Panc1 (cell line): ENCODE measurements at regions not wholly inside any gene's neighbourhood (a gene's known extent, or its start where the extent isn't known, plus 50 kb on each side); places are given as distances from the start of the nearest gene placed in this dataset.

Experiments used
- ATAC-seq: fragments of 200-7000 bp; cut with Tn5 transposase; 2 replicates; pipeline ENCODE4 v1.9.1; 2020; ENCODE audit warnings: mild to moderate bottlenecking, moderate library complexity
- BruUV-seq: library from RNA; stranded (reverse); fragments of 400-500 nt; replicated peaks from 2 replicates; lab custom pipeline; 2021; lab: Mats Ljungman, UMichigan
- CTCF ChIA-PET: fragments of 300-600 bp; sonication (Branson Sonifier 250); formaldehyde crosslinking; loops from one replicate; lab custom pipeline; 2022; ENCODE audit warnings: antibody characterized with exemption; lab: Charles Lee
- POLR2A ChIA-PET: fragments of 300-600 bp; sonication (Branson Sonifier 250); formaldehyde crosslinking; loops from one replicate; lab custom pipeline; 2022; ENCODE audit warnings: antibody characterized with exemption; lab: Charles Lee
- DNase-seq: peaks from one replicate; pipeline ENCODE4 v3.0.0-alpha.2; 2010; ENCODE audit warnings: low read depth, low spot score
- H3K27ac ChIP-seq: 2 replicates; pipeline ENCODE4 v1.5.1; 2011; ENCODE audit warnings: mild to moderate bottlenecking, low read length, inconsistent platforms
- H3K27me3 ChIP-seq: fragments of 200-500 bp; sonication (Bioruptor generic); 2 replicates; pipeline ENCODE4 v1.6.0; 2014; ENCODE audit warnings: low read length, inconsistent platforms; ENCODE audit not compliant: control insufficient read depth, insufficient read depth
- H3K36me3 ChIP-seq: fragments of 200-500 bp; sonication (Bioruptor generic); 2 replicates; pipeline ENCODE4 v1.5.1; 2014; ENCODE audit warnings: inconsistent platforms, mild to moderate bottlenecking, low read length, moderate library complexity; ENCODE audit not compliant: control insufficient read depth, insufficient read depth
- H3K4me1 ChIP-seq: 2 replicates; pipeline ENCODE4 v1.5.1; 2011; ENCODE audit warnings: inconsistent platforms, mild to moderate bottlenecking, low read length, moderate library complexity; ENCODE audit not compliant: control insufficient read depth, insufficient read depth
- H3K4me3 ChIP-seq, 2 experiments: 2 replicates each; pipeline ENCODE4 v1.5.1; 2011 to 2012; ENCODE audit warnings: low read depth in 2 of 2, low read length in 2 of 2, mild to moderate bottlenecking in 2 of 2, inconsistent platforms in 1 of 2, moderate library complexity in 1 of 2
- H3K9me3 ChIP-seq: fragments of 200-500 bp; sonication (Bioruptor generic); 2 replicates; pipeline ENCODE4 v1.5.1; 2014; ENCODE audit warnings: low read depth, mild to moderate bottlenecking, inconsistent platforms, low read length, moderate library complexity; ENCODE audit not compliant: control insufficient read depth, insufficient read depth
- POLR2AphosphoS5 ChIP-seq: IDR thresholded peaks from 2 replicates; pipeline ENCODE4 v1.6.1; 2012; ENCODE audit warnings: mild to moderate bottlenecking, low read depth, low read length, moderate library complexity
- REST ChIP-seq, 2 experiments: IDR thresholded peaks; 2 replicates each; pipeline ENCODE4 v1.6.1; 2011 to 2012; ENCODE audit warnings: low read depth in 2 of 2, control low read depth in 1 of 2, low read length in 1 of 2, mild to moderate bottlenecking in 1 of 2, moderate library complexity in 1 of 2; ENCODE audit not compliant: insufficient read depth in 1 of 2
- SIN3A ChIP-seq: IDR thresholded peaks from 2 replicates; pipeline ENCODE4 v1.6.1; 2012; ENCODE audit warnings: low read depth, mild to moderate bottlenecking, low read length, moderate library complexity, borderline replicate concordance; ENCODE audit not compliant: insufficient read depth
- TCF7L2 ChIP-seq: IDR thresholded peaks from 2 replicates; pipeline ENCODE4 v1.6.1; 2011; ENCODE audit warnings: mild to moderate bottlenecking, low read depth, low read length, inconsistent platforms
- in situ Hi-C: cut with HindIII; loops from 2 replicates; pipeline ENCODE4 v1.10.0; 2016; ENCODE audit warnings: low sequenced_read_pairs, low pct_unique_long_range_greater_than_20kb
- intact Hi-C: fragments of 100-400 bp; cut with micrococcal nuclease; formaldehyde crosslinking; loops from one replicate; pipeline ENCODE4 v1.10.0; 2022; ENCODE audit not compliant: unreplicated experiment
- TF ChIP-seq, protein P1 (sequence below): fragments of 450-650 bp; IDR thresholded peaks from 2 replicates; pipeline ENCODE4 v1.5.1; 2017; ENCODE audit warnings: mild to moderate bottlenecking

GRCh38 chr12:83199069-83199468, 512.4 kb downstream of the TMTC2 start:
- Histone ChIP-seq H3K4me1 (no peaks in the 10 kb centered on the region), H3K9me3 (no peaks in the 10 kb centered on the region), H3K27ac (no peak overlapping the region), H3K27me3 (no peaks in the 10 kb centered on the region), H3K4me3 (no peak overlapping the region), H3K36me3 (no peaks in the 10 kb centered on the region)
- intact Hi-C loops, result no loop called here
- TF ChIP-seq SIN3A (no peak), REST (IDR thresholded peaks at IDR 0.05; ENCODE audit: insufficient read depth in 1 of 2, low read depth in 2 of 2, low read length in 1 of 2) (no peak)
- DNase-seq (no peak), ATAC-seq (no peak)
- ChIA-PET CTCF (no interaction called here), POLR2A (interaction anchor here (0.5 kb wide), 1 partner anchor 58 kb away, joined by 6 read pairs; no protein-coding TSS in a partner anchor)
- in situ Hi-C loops, result no loop called here
- no TSS peak for BruUV-seq

DNA sequence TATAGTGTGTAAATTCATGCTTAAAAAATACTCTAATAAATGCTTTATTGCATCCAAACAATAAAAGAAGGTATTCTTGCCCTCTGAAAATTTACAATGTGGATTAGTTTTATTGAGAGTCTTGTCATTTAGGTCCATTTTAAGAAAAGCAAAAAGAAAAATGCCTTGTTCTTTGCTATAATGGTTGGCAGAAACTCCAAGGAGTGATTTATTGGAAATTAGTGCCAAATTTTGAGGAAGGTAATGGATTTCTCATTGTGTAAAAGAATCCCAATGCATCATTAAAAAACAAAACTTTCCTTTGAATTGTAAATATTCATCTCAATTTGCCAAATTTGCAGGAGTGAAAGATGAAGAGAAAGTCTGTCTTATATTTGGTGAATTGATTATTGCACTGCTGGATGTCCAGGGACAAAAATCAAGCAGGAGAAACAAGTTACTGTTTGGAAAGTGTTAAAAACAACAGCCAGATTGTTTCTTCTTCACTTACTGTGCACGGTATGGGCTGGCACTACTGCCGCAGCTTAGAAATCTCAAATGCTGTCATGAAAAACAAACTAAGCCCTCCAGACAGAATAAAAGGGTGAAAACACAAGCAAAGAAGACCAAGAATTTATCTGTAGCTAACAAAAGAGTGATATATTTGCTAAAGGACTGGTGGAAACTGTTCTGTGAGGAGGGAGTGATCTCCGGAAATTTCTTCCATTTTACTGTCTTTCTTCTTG, 511.7 kb downstream of the TMTC2 start:
- TF ChIP-seq POLR2AphosphoS5 (no peak), SIN3A (no peak), TCF7L2 (no peak), REST (IDR thresholded peaks at IDR 0.05; ENCODE audit: insufficient read depth in 1 of 2, low read depth in 2 of 2, low read length in 1 of 2) (no peak)
- TF ChIP-seq, protein P1, sequence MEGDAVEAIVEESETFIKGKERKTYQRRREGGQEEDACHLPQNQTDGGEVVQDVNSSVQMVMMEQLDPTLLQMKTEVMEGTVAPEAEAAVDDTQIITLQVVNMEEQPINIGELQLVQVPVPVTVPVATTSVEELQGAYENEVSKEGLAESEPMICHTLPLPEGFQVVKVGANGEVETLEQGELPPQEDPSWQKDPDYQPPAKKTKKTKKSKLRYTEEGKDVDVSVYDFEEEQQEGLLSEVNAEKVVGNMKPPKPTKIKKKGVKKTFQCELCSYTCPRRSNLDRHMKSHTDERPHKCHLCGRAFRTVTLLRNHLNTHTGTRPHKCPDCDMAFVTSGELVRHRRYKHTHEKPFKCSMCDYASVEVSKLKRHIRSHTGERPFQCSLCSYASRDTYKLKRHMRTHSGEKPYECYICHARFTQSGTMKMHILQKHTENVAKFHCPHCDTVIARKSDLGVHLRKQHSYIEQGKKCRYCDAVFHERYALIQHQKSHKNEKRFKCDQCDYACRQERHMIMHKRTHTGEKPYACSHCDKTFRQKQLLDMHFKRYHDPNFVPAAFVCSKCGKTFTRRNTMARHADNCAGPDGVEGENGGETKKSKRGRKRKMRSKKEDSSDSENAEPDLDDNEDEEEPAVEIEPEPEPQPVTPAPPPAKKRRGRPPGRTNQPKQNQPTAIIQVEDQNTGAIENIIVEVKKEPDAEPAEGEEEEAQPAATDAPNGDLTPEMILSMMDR, result no peak
- no peak for ATAC-seq
- BruUV-seq, result no TSS peak

More for the DNA sequence above, 511.7 kb downstream of the TMTC2 start:
- in situ Hi-C loops (no loop called here), intact Hi-C loops (no loop called here)
- Histone ChIP-seq H3K4me1 (no peaks in the 10 kb centered on the region), H3K36me3 (no peaks in the 10 kb centered on the region), H3K4me3 (no peak overlapping the region), H3K9me3 (no peaks in the 10 kb centered on the region), H3K27ac (no peak overlapping the region), H3K27me3 (no peaks in the 10 kb centered on the region)
- no peak for DNase-seq
- ChIA-PET POLR2A (no interaction called here), CTCF (no interaction called here)
